Ovary (tissue), 7 donors: ENCODE measurements at regions not wholly inside any gene's neighbourhood (a gene's known extent, or its start where the extent isn't known, plus 50 kb on each side); places are given as distances from the start of the nearest gene placed in this dataset.

ENCODE experiments used
- DNase-seq, 5 donors: peaks; one replicate each; pipeline ENCODE4 v3.0.0-alpha.2; 2019 to 2020
- H3K27ac ChIP-seq, 2 donors: fragments of 200-600 bp; one replicate each; pipeline versions ENCODE4 v1.5.1 to v1.8.0; 2019 to 2022
- H3K27me3 ChIP-seq: fragments of 200-600 bp; one replicate; pipeline ENCODE4 v1.8.0; 2022
- H3K36me3 ChIP-seq: fragments of 200-600 bp; sonication (generic); one replicate; pipeline ENCODE4 v1.5.1; 2019
- H3K4me1 ChIP-seq: one replicate; pipeline ENCODE4 v1.8.1; 2013; ENCODE audit warnings: mild to moderate bottlenecking, moderate library complexity; ENCODE audit not compliant: insufficient read depth
- H3K4me3 ChIP-seq: fragments of 200-600 bp; sonication (generic); one replicate; pipeline ENCODE4 v1.5.1; 2017
- H3K9me3 ChIP-seq, 2 donors: fragments of 200-600 bp in 1 of 2; sonication (generic) in 1 of 2; one replicate each; pipeline versions ENCODE4 v1.5.1 to v1.8.1; 2013 to 2019; ENCODE audit warnings: mild to moderate bottlenecking in 1 of 2, moderate library complexity in 1 of 2
- CTCF ChIP-seq, 3 donors: fragments of 450-650 bp in 2 of 3; fragments of 200-600 bp in 1 of 3; IDR thresholded peaks; one replicate each; pipeline versions ENCODE4 v1.5.1 to v1.8.0; 2016 to 2022; ENCODE audit warnings: antibody characterized with exemption in 3 of 3, mild to moderate bottlenecking in 1 of 3
- EP300 ChIP-seq: sonication (generic); formaldehyde crosslinking; IDR thresholded peaks from one replicate; pipeline ENCODE4 v1.6.1; 2017; ENCODE audit warnings: antibody characterized with exemption
- POLR2A ChIP-seq: fragments of 450-650 bp; IDR thresholded peaks from one replicate; pipeline ENCODE4 v1.6.1; 2017; ENCODE audit warnings: antibody characterized with exemption, mild to moderate bottlenecking, moderate library complexity
- WGBS, 3 donors: extraction: QIAGEN DNeasy Blood & Tissue Kit in 1 of 3; methylation state at CpG; one replicate each; pipeline versions ENCODE4 v1.1.5 to v1.1.7; 2013 to 2017; 5-methylcytosine and 5-hydroxymethylcytosine counted together
- intact Hi-C, 4 donors: fragments of 100-400 bp; cut with DNase I; formaldehyde crosslinking; loops; one replicate each; pipeline versions ENCODE4 v1.11.0 to v1.15.1; 2022 to 2023
- donor health status: DM: no; HTN: no; CAD: no; lungs with moderate emphysema.
- donor health status: DM: no; HTN: no; CAD: no.
- donor health status: Bipolar disorder and iron deficiency.
- donor health status: DM: no; HTN: no; CAD: no.
- donor health status: DM: yes; HTN: yes; CAD: no.

GRCh38 chr5:52255308-52255707 is 532.4 kb upstream of the ITGA1 start:
- no peaks in the 10 kb centered on the region for H3K36me3 ChIP-seq
- H3K27ac ChIP-seq, result no peak overlapping the region
- H3K4me3 ChIP-seq, result no peak overlapping the region
- no peaks in the 10 kb centered on the region for H3K4me1 ChIP-seq
- intact Hi-C loops, result no loop called here
- 77 to 80% (median 79%) methylated on average over 4 of the region's 4 CpGs for WGBS, 3 donors
- DNase-seq, result no peak
- H3K9me3 ChIP-seq, result no peaks in the 10 kb centered on the region
- H3K27me3 ChIP-seq, result no peaks in the 10 kb centered on the region
- TF ChIP-seq CTCF (IDR thresholded peaks at IDR 0.05) (no peak), EP300 (no peak), POLR2A (no peak)

GRCh38 chr5:52262844-52263243 is 524.9 kb upstream of the ITGA1 start:
- no peaks in the 10 kb centered on the region for H3K4me1 ChIP-seq
- no peak overlapping the region for H3K4me3 ChIP-seq
- H3K9me3 ChIP-seq, result no peaks in the 10 kb centered on the region
- 80 to 87% (median 82%) methylated on average over 3 of the region's 3 CpGs for WGBS, 3 donors
- no peaks in the 10 kb centered on the region for H3K27me3 ChIP-seq
- no peak for TF ChIP-seq CTCF (IDR thresholded peaks at IDR 0.05)
- no peak for TF ChIP-seq POLR2A
- TF ChIP-seq EP300, result no peak
- no peak for DNase-seq
- intact Hi-C loops, result no loop called here
- H3K36me3 ChIP-seq, result no peaks in the 10 kb centered on the region
- no peak overlapping the region for H3K27ac ChIP-seq

GRCh38 chr5:52269401-52269800 is 518.3 kb upstream of the ITGA1 start:
- TF ChIP-seq EP300, result no peak
- TF ChIP-seq POLR2A, result no peak
- TF ChIP-seq CTCF (IDR thresholded peaks at IDR 0.05), result no peak
- no peak overlapping the region for H3K27ac ChIP-seq
- no peak overlapping the region for H3K4me3 ChIP-seq
- intact Hi-C loops, result no loop called here
- H3K27me3 ChIP-seq, result no peaks in the 10 kb centered on the region
- H3K9me3 ChIP-seq, result no peaks in the 10 kb centered on the region
- no peak for DNase-seq
- WGBS, 3 donors, result 53 to 69% (median 60%) methylated on average over 1 of the region's 1 CpG
- H3K36me3 ChIP-seq, result no peaks in the 10 kb centered on the region
- H3K4me1 ChIP-seq, result no peaks in the 10 kb centered on the region

GRCh38 chr5:52269859-52270258 is 517.9 kb upstream of the ITGA1 start:
- no peaks in the 10 kb centered on the region for H3K27me3 ChIP-seq

More at GRCh38 chr5:52269859-52270258, 517.9 kb upstream of the ITGA1 start:
- no peak for DNase-seq
- Histone ChIP-seq H3K27ac (no peak overlapping the region), H3K9me3 (no peaks in the 10 kb centered on the region), H3K4me3 (no peak overlapping the region), H3K4me1 (no peaks in the 10 kb centered on the region), H3K36me3 (no peaks in the 10 kb centered on the region)
- 14 to 19% (median 15%) methylated on average over 4 of the region's 4 CpGs for WGBS, 3 donors
- intact Hi-C loops, result no loop called here
- TF ChIP-seq POLR2A, result no peak
- TF ChIP-seq CTCF (IDR thresholded peaks at IDR 0.05), result no peak
- no peak for TF ChIP-seq EP300
